ENCODE measurements at regions not wholly inside any gene's neighbourhood (a gene's known extent, or its start where the extent isn't known, plus 50 kb on each side); places are given as distances from the start of the nearest gene placed in this dataset.

DNA sequence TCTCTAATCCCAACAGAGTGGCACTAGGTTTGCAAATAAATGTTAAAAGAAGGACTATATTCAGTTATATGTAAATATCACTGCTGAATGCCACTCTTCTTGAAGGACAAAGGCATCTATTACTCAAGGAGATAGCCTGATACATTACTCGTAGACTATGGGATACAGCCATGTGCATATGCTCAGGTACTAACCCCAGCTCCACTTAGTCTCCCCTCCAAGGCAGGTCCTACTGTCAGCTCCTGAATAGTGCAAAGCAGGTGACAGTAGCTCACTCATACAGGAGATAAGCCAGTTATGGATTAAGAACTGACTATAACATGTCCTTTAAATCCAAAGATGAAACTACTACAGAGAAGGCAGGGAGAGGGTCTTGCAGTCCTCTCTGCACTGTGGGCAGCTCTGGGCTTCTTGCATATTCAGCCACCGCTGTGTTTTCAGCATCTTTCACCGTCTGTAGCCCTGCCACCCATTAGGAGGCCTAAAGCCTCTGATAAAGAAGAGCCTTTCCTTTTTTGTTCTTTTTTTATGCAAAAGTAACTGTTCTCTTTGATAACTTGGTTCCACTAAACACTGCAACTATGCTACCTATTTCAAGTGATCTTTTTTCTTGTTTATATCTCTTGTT is 135.1 kb upstream of the EPB41L3 start:
- Histone ChIP-seq H3K4me3 (ENCODE audit: low read depth, low read length) (no peak overlapping the region), H3K9ac (ENCODE audit: low read length) (no peak overlapping the region), H3K36me3 (ENCODE audit: control insufficient read depth, insufficient read depth, low read length) (no peaks in the 10 kb centered on the region), H3K4me1 (ENCODE audit: control insufficient read depth, insufficient read depth, low read length) (peaks cover 21% of the 10 kb centered on the region), H3K9me3 (ENCODE audit: control insufficient read depth, insufficient read depth, low read depth, low read length) (no peaks in the 10 kb centered on the region), H3K27ac (ENCODE audit: low read depth, low read length) (no peak overlapping the region), H3K27me3 (ENCODE audit: control insufficient read depth, insufficient read depth, low read length) (no peaks in the 10 kb centered on the region)

GRCh38 chr18:5678278-5678677 is 134.5 kb upstream of the EPB41L3 start:
- Histone ChIP-seq H3K9me3 (ENCODE audit: control insufficient read depth, insufficient read depth, low read depth, low read length) (no peaks in the 10 kb centered on the region), H3K9ac (ENCODE audit: low read length) (no peak overlapping the region), H3K36me3 (ENCODE audit: control insufficient read depth, insufficient read depth, low read length) (no peaks in the 10 kb centered on the region), H3K4me1 (ENCODE audit: control insufficient read depth, insufficient read depth, low read length) (peaks cover 21% of the 10 kb centered on the region), H3K27me3 (ENCODE audit: control insufficient read depth, insufficient read depth, low read length) (no peaks in the 10 kb centered on the region), H3K4me3 (ENCODE audit: low read depth, low read length) (no peak overlapping the region), H3K27ac (ENCODE audit: low read depth, low read length) (no peak overlapping the region)

DNA sequence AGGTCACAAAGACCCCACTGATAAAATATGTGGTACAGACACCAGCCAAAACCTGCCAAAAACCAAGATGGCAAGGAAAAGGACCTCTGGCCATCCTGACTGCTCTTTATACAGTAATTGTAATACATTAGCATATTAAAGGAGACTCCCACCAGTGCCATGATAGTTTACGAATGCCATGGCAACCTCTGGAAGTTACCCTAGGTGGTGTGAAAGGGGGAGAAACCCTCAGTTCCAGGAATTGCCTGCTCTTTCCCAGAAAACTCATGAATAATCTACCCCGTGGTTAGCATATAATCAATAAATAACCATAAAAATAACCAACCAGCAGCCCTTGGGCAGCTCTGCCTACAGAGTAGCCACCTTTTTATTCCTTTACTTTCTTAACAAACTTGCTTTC is 129.8 kb upstream of the EPB41L3 start:
- H3K9ac ChIP-seq (ENCODE audit: low read length): no peak overlapping the region
- H3K4me1 ChIP-seq (ENCODE audit: control insufficient read depth, insufficient read depth, low read length): peaks cover 11% of the 10 kb centered on the region; the same call in 1 of the 2 replicates
- no peak overlapping the region for H3K27ac ChIP-seq (ENCODE audit: low read depth, low read length)
- no peaks in the 10 kb centered on the region for H3K9me3 ChIP-seq (ENCODE audit: control insufficient read depth, insufficient read depth, low read depth, low read length)
- H3K27me3 ChIP-seq (ENCODE audit: control insufficient read depth, insufficient read depth, low read length): no peaks in the 10 kb centered on the region
- no peaks in the 10 kb centered on the region for H3K36me3 ChIP-seq (ENCODE audit: control insufficient read depth, insufficient read depth, low read length)
- H3K4me3 ChIP-seq (ENCODE audit: low read depth, low read length): no peak overlapping the region

- no peaks in the 10 kb centered on the region for H3K9me3 ChIP-seq (ENCODE audit: control insufficient read depth, insufficient read depth, low read depth, low read length)
- H3K9ac ChIP-seq (ENCODE audit: low read length): no peak overlapping the region
- no peak overlapping the region for H3K27ac ChIP-seq (ENCODE audit: low read depth, low read length)
- no peaks in the 10 kb centered on the region for H3K36me3 ChIP-seq (ENCODE audit: control insufficient read depth, insufficient read depth, low read length)
- no peaks in the 10 kb centered on the region for H3K4me1 ChIP-seq (ENCODE audit: control insufficient read depth, insufficient read depth, low read length)
- H3K4me3 ChIP-seq (ENCODE audit: low read depth, low read length): no peak overlapping the region
- H3K27me3 ChIP-seq (ENCODE audit: control insufficient read depth, insufficient read depth, low read length): no peaks in the 10 kb centered on the region
These were observed 125.8 kb upstream of the EPB41L3 start for GRCh38 chr18:5669585-5669984.

- Histone ChIP-seq H3K9me3 (ENCODE audit: control insufficient read depth, insufficient read depth, low read depth, low read length) (no peaks in the 10 kb centered on the region), H3K4me1 (ENCODE audit: control insufficient read depth, insufficient read depth, low read length) (no peaks in the 10 kb centered on the region), H3K27ac (ENCODE audit: low read depth, low read length) (no peak overlapping the region), H3K27me3 (ENCODE audit: control insufficient read depth, insufficient read depth, low read length) (no peaks in the 10 kb centered on the region), H3K4me3 (ENCODE audit: low read depth, low read length) (no peak overlapping the region), H3K36me3 (ENCODE audit: control insufficient read depth, insufficient read depth, low read length) (no peaks in the 10 kb centered on the region), H3K9ac (ENCODE audit: low read length) (no peak overlapping the region)
These were observed 124.4 kb upstream of the EPB41L3 start for GRCh38 chr18:5668087-5668715.

- no peak overlapping the region for H3K4me3 ChIP-seq (ENCODE audit: low read depth, low read length)
- H3K4me1 ChIP-seq (ENCODE audit: control insufficient read depth, insufficient read depth, low read length): no peaks in the 10 kb centered on the region
- H3K27ac ChIP-seq (ENCODE audit: low read depth, low read length): no peak overlapping the region
- no peak overlapping the region for H3K9ac ChIP-seq (ENCODE audit: low read length)
- H3K36me3 ChIP-seq (ENCODE audit: control insufficient read depth, insufficient read depth, low read length): no peaks in the 10 kb centered on the region
- no peaks in the 10 kb centered on the region for H3K27me3 ChIP-seq (ENCODE audit: control insufficient read depth, insufficient read depth, low read length)
- no peaks in the 10 kb centered on the region for H3K9me3 ChIP-seq (ENCODE audit: control insufficient read depth, insufficient read depth, low read depth, low read length)
These were observed 123.6 kb upstream of the EPB41L3 start for GRCh38 chr18:5667356-5667755.

GRCh38 chr18:5662586-5663090 is 118.8 kb upstream of the EPB41L3 start:
- Histone ChIP-seq H3K4me1 (ENCODE audit: control insufficient read depth, insufficient read depth, low read length) (no peaks in the 10 kb centered on the region), H3K4me3 (ENCODE audit: low read depth, low read length) (no peak overlapping the region), H3K36me3 (ENCODE audit: control insufficient read depth, insufficient read depth, low read length) (no peaks in the 10 kb centered on the region), H3K27ac (ENCODE audit: low read depth, low read length) (no peak overlapping the region), H3K9me3 (ENCODE audit: control insufficient read depth, insufficient read depth, low read depth, low read length) (no peaks in the 10 kb centered on the region), H3K9ac (ENCODE audit: low read length) (no peak overlapping the region), H3K27me3 (ENCODE audit: control insufficient read depth, insufficient read depth, low read length) (no peaks in the 10 kb centered on the region)

DNA sequence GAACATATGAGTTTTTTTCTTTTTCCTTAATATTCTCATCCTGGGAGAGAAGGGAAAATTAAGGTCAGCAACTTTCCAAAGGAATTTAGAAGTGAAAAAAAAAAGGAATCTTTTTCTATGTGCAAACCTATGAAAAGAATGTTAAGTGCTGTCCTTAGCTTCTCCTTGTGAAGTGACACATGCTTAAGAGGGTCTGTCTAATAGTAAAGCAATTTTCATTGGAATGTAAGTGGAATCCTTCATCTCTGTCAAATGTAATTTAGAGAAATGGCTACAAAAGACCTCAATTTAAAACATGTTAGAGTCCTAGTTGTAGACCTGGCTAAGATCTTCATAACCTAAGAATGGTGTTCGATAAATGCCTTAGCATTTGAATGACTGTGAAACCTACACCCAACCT is 117.4 kb upstream of the EPB41L3 start:
- Histone ChIP-seq H3K27me3 (ENCODE audit: control insufficient read depth, insufficient read depth, low read length) (no peaks in the 10 kb centered on the region), H3K27ac (ENCODE audit: low read depth, low read length) (no peak overlapping the region), H3K9ac (ENCODE audit: low read length) (no peak overlapping the region), H3K4me1 (ENCODE audit: control insufficient read depth, insufficient read depth, low read length) (no peaks in the 10 kb centered on the region), H3K4me3 (ENCODE audit: low read depth, low read length) (no peak overlapping the region), H3K36me3 (ENCODE audit: control insufficient read depth, insufficient read depth, low read length) (no peaks in the 10 kb centered on the region), H3K9me3 (ENCODE audit: control insufficient read depth, insufficient read depth, low read depth, low read length) (no peaks in the 10 kb centered on the region)

DNA sequence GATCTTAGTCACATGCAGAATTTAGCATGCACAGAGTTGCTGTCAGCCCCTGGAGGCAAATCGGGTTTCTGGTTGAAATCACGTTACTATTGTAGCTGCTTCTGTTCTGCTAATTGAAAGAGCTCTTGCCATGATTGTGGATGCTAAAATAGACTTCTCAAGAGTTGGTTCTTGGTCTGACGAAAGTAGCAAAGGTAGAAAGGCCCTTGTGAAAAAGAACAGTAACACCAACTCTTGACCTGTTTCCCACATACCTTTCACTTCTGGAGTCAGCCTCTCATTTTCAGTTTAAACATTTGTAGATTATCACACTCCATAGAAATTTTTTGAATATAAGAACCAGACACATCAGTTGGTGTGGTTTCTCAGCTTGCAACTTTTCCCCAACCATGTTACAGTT is 110.0 kb upstream of the EPB41L3 start:
- no peak overlapping the region for H3K27ac ChIP-seq (ENCODE audit: low read depth, low read length)
- H3K36me3 ChIP-seq (ENCODE audit: control insufficient read depth, insufficient read depth, low read length): no peaks in the 10 kb centered on the region
- H3K9ac ChIP-seq (ENCODE audit: low read length): no peak overlapping the region
- H3K4me3 ChIP-seq (ENCODE audit: low read depth, low read length): no peak overlapping the region
- no peaks in the 10 kb centered on the region for H3K9me3 ChIP-seq (ENCODE audit: control insufficient read depth, insufficient read depth, low read depth, low read length)
- H3K27me3 ChIP-seq (ENCODE audit: control insufficient read depth, insufficient read depth, low read length): no peaks in the 10 kb centered on the region
- no peaks in the 10 kb centered on the region for H3K4me1 ChIP-seq (ENCODE audit: control insufficient read depth, insufficient read depth, low read length)

GRCh38 chr18:5651736-5652135 is 107.9 kb upstream of the EPB41L3 start:
- Histone ChIP-seq H3K9me3 (ENCODE audit: control insufficient read depth, insufficient read depth, low read depth, low read length) (no peaks in the 10 kb centered on the region), H3K4me1 (ENCODE audit: control insufficient read depth, insufficient read depth, low read length) (no peaks in the 10 kb centered on the region)

DNA sequence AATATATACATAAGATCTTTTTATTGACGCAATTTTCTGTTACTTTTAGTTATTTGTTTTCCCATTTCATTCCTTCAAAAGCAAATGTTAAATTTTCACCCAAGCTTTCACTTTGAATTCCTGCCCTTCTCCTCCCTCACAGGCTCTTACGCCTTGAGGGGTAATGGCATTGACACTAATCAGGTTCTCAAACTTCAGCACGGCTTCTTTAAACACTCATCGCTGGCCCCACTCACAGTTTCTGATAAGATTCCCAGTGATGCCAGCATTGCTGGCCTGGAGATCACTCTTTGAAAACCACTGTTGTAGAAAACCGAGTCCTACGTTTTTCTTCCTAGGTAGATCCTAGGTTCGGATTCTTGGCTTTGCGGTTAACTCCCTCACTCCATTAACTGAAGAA is 105.6 kb upstream of the EPB41L3 start:
- Histone ChIP-seq H3K27ac (ENCODE audit: low read depth, low read length) (no peak overlapping the region), H3K9ac (ENCODE audit: low read length) (no peak overlapping the region), H3K36me3 (ENCODE audit: control insufficient read depth, insufficient read depth, low read length) (no peaks in the 10 kb centered on the region), H3K27me3 (ENCODE audit: control insufficient read depth, insufficient read depth, low read length) (no peaks in the 10 kb centered on the region), H3K9me3 (ENCODE audit: control insufficient read depth, insufficient read depth, low read depth, low read length) (no peaks in the 10 kb centered on the region), H3K4me3 (ENCODE audit: low read depth, low read length) (no peak overlapping the region), H3K4me1 (ENCODE audit: control insufficient read depth, insufficient read depth, low read length) (peaks cover 3% of the 10 kb centered on the region)

More at GRCh38 chr18:5651736-5652135, 107.9 kb upstream of the EPB41L3 start:
- no peak overlapping the region for H3K4me3 ChIP-seq (ENCODE audit: low read depth, low read length)
- H3K27ac ChIP-seq (ENCODE audit: low read depth, low read length): no peak overlapping the region
- H3K9ac ChIP-seq (ENCODE audit: low read length): no peak overlapping the region
- no peaks in the 10 kb centered on the region for H3K36me3 ChIP-seq (ENCODE audit: control insufficient read depth, insufficient read depth, low read length)
- no peaks in the 10 kb centered on the region for H3K27me3 ChIP-seq (ENCODE audit: control insufficient read depth, insufficient read depth, low read length)
